HEK293T (cell line): ENCODE measurements at regions not wholly inside any gene's neighbourhood (a gene's known extent, or its start where the extent isn't known, plus 50 kb on each side); places are given as distances from the start of the nearest gene placed in this dataset.

ENCODE experiments used
- ARNT ChIP-seq: fragments of 450-650 bp; IDR thresholded peaks from 2 replicates; pipeline ENCODE4 v1.6.1; 2017; ENCODE audit warnings: mild to moderate bottlenecking
- BHLHE40 ChIP-seq: fragments of 450-650 bp; IDR thresholded peaks from 2 replicates; pipeline ENCODE4 v1.6.1; 2016; ENCODE audit warnings: mild to moderate bottlenecking, moderate library complexity, borderline replicate concordance
- FOXA1 ChIP-seq: fragments of 450-650 bp; IDR thresholded peaks from 2 replicates; pipeline ENCODE4 v1.6.1; 2016; ENCODE audit warnings: mild to moderate bottlenecking
- HDGF ChIP-seq: fragments of 450-650 bp; IDR thresholded peaks from 2 replicates; pipeline ENCODE4 v1.6.1; 2017; ENCODE audit warnings: antibody characterized with exemption, borderline replicate concordance
- SP1 ChIP-seq: fragments of 450-650 bp; IDR thresholded peaks from 2 replicates; pipeline ENCODE4 v1.6.1; 2017
- SUZ12 ChIP-seq: fragments of 450-650 bp; IDR thresholded peaks from 2 replicates; pipeline ENCODE4 v1.6.1; 2016; ENCODE audit warnings: mild to moderate bottlenecking
- TARDBP ChIP-seq: fragments of 450-650 bp; IDR thresholded peaks from 2 replicates; pipeline ENCODE4 v1.6.1; 2016
- ZNF384 ChIP-seq: fragments of 450-650 bp; IDR thresholded peaks from 2 replicates; pipeline ENCODE4 v1.6.1; 2016

DNA sequence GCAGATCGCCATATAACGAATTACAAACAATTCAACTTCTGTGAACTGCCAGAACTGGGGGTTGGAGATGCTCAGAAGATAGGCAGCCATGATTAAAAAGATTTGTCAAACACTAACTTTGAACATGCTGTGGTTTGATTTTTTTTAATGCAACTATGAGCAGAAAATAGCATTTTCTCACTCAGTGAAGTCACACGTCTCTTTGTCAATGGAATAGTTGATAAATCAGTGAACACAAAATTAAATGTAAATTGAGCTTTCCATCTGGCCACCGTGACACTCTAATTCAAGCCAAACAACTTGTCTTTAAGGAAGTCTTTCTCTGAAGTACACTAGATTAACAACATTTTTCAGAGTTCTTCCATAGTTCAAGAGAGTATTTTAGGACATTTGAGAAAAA is 228.6 kb upstream of the LINC00305 start:
- TF ChIP-seq SUZ12 (no peak), FOXA1 (no peak), HDGF (no peak), TARDBP (no peak), ARNT (no peak), ZNF384 (no peak), SP1 (no peak), BHLHE40 (no peak)
